Spleen (tissue), 7 donors: ENCODE measurements at regions not wholly inside any gene's neighbourhood (a gene's known extent, or its start where the extent isn't known, plus 50 kb on each side); places are given as distances from the start of the nearest gene placed in this dataset.

Experiments used
- CTCF ChIP-seq, 11 experiments: fragments of 200-600 bp in 7 of 11; fragments of 450-650 bp in 4 of 11; sonication (generic) in 4 of 11; IDR thresholded peaks in 8 of 11; conservative IDR thresholded peaks in 3 of 11; 1 replicate in 7 of 11; 2 replicates in 4 of 11; pipeline versions ENCODE4 v1.4.0 to v1.8.0; 2016 to 2021; ENCODE audit warnings: antibody characterized with exemption in 11 of 11, inconsistent platforms in 4 of 11, mild to moderate bottlenecking in 1 of 11
- POLR2A ChIP-seq, 3 donors: fragments of 450-650 bp; IDR thresholded peaks; one replicate each; pipeline ENCODE4 v1.5.1; 2017; ENCODE audit warnings: antibody characterized with exemption in 3 of 3, mild to moderate bottlenecking in 1 of 3
- donor health status: DM: no; HTN: no; CAD: no; lungs with moderate emphysema.
- donor health status: DM: no; HTN: no; CAD: no.
- donor health status: DM: no; HTN: no; CAD: no.

- TF ChIP-seq CTCF (IDR thresholded peaks at IDR 0.05 in 8 of 11, conservative IDR thresholded peaks at IDR 0.05 in 3 of 11) (peak; percentile 49 to 88 (median 72)), POLR2A (IDR thresholded peaks at IDR 0.05) (no peak)
These were observed 115.2 kb upstream of the NXT1 start for GRCh38 chr20:23235173-23236027.
